ENCODE measurements at regions not wholly inside any gene's neighbourhood (a gene's known extent, or its start where the extent isn't known, plus 50 kb on each side); places are given as distances from the start of the nearest gene placed in this dataset.

- no peak overlapping the region for H3K27ac ChIP-seq
- no peak for TF ChIP-seq ZFX (IDR thresholded peaks at IDR 0.05; ENCODE audit: borderline replicate concordance)
- TF ChIP-seq, protein P1, sequence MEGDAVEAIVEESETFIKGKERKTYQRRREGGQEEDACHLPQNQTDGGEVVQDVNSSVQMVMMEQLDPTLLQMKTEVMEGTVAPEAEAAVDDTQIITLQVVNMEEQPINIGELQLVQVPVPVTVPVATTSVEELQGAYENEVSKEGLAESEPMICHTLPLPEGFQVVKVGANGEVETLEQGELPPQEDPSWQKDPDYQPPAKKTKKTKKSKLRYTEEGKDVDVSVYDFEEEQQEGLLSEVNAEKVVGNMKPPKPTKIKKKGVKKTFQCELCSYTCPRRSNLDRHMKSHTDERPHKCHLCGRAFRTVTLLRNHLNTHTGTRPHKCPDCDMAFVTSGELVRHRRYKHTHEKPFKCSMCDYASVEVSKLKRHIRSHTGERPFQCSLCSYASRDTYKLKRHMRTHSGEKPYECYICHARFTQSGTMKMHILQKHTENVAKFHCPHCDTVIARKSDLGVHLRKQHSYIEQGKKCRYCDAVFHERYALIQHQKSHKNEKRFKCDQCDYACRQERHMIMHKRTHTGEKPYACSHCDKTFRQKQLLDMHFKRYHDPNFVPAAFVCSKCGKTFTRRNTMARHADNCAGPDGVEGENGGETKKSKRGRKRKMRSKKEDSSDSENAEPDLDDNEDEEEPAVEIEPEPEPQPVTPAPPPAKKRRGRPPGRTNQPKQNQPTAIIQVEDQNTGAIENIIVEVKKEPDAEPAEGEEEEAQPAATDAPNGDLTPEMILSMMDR (IDR thresholded peaks at IDR 0.05) = no peak
These were observed 530.5 kb upstream of the TLE4 start for GRCh38 chr9:79041266-79041665.

DNA sequence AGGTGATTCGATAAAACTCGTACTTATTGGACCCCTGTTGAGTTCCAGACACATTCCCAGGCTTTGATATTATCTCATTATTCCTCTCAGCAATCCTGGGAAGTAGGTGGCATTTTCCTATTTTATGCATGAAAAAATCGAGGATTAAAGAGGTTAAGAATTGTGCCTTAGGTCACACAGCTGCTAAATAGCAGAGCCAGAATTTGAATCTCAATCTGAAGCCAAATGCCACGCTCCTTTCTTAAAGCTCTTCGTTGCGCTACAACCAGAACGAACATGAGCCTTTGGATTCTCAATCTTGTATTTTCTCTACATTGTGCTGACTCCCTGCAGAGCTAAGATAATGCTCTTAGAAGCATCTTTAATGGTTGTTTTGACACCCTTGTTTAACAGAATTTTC lies 527.8 kb upstream of the TLE4 start:
- H3K27ac ChIP-seq = no peak overlapping the region
- TF ChIP-seq, protein P1 (IDR thresholded peaks at IDR 0.05) = no peak
- TF ChIP-seq ZFX (IDR thresholded peaks at IDR 0.05; ENCODE audit: borderline replicate concordance) = no peak

GRCh38 chr9:79046401-79046800 lies 525.4 kb upstream of the TLE4 start:
- TF ChIP-seq, protein P1 (IDR thresholded peaks at IDR 0.05) = no peak
- TF ChIP-seq ZFX (IDR thresholded peaks at IDR 0.05; ENCODE audit: borderline replicate concordance) = no peak
- H3K27ac ChIP-seq = no peak overlapping the region

- H3K27ac ChIP-seq = no peak overlapping the region
- TF ChIP-seq ZFX (IDR thresholded peaks at IDR 0.05; ENCODE audit: borderline replicate concordance) = no peak
- TF ChIP-seq, protein P1 (IDR thresholded peaks at IDR 0.05) = no peak
These were observed 522.4 kb upstream of the TLE4 start for GRCh38 chr9:79049371-79049770.

DNA sequence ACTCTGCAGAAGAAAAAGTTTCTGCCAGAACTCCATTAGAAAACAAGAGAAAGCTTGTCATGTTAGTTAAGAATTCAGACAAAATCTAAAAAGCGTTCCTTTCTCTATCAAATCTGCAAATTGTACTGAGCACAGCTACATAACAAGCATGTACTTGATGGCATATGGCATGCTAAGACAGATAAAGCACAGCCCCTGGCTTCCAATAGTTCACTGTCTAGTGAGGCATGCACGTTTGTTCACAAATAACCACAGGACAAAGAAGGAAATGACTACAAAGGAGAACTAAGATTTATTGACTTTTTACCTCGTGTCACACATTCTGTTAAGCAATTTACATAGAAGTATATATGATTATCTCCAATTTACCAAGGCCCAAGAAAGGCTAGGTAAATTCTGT lies 518.2 kb upstream of the TLE4 start:
- TF ChIP-seq, protein P1 (IDR thresholded peaks at IDR 0.05) = no peak
- no peak for TF ChIP-seq ZFX (IDR thresholded peaks at IDR 0.05; ENCODE audit: borderline replicate concordance)
- no peak overlapping the region for H3K27ac ChIP-seq

GRCh38 chr9:79054500-79054899 lies 517.3 kb upstream of the TLE4 start:
- H3K27ac ChIP-seq = no peak overlapping the region
- TF ChIP-seq, protein P1 (IDR thresholded peaks at IDR 0.05) = no peak

- TF ChIP-seq, protein P1 (IDR thresholded peaks at IDR 0.05) = no peak
- TF ChIP-seq ZFX (IDR thresholded peaks at IDR 0.05; ENCODE audit: borderline replicate concordance) = no peak
- H3K27ac ChIP-seq = no peak overlapping the region
These were observed 515.7 kb upstream of the TLE4 start for GRCh38 chr9:79056041-79056440.

All from 22Rv1 (cell line).